LNCaP clone FGC (cell line): ENCODE measurements at regions not wholly inside any gene's neighbourhood (a gene's known extent, or its start where the extent isn't known, plus 50 kb on each side); places are given as distances from the start of the nearest gene placed in this dataset.

Experiments used
- DNase-seq: peaks from one replicate; pipeline ENCODE4 v3.0.0-alpha.2; 2011; ENCODE audit warnings: low read depth
- H3K4me3 ChIP-seq: 2 replicates; pipeline ENCODE4 v1.5.1; 2011; ENCODE audit warnings: mild to moderate bottlenecking, low read depth, low read length, control low read depth
- CTCF ChIP-seq: IDR thresholded peaks from 2 replicates; pipeline ENCODE4 v1.5.1; 2012; ENCODE audit warnings: mild to moderate bottlenecking; ENCODE audit not compliant: control insufficient read depth, insufficient read depth; ENCODE audit errors: extremely low read depth

- TF ChIP-seq CTCF = no peak
- no peak overlapping the region for H3K4me3 ChIP-seq
- DNase-seq = no peak
These were observed 215.7 kb downstream of the TMEM182 start for GRCh38 chr2:102977426-102978090.

GRCh38 chr2:102978091-102978490 lies 216.3 kb downstream of the TMEM182 start:
- no peak overlapping the region for H3K4me3 ChIP-seq
- no peak for DNase-seq
- TF ChIP-seq CTCF = no peak

GRCh38 chr2:102979429-102979828 lies 217.6 kb downstream of the TMEM182 start:
- no peak for DNase-seq
- TF ChIP-seq CTCF = no peak
- H3K4me3 ChIP-seq = no peak overlapping the region

GRCh38 chr2:102983786-102984185 lies 222.0 kb downstream of the TMEM182 start:
- TF ChIP-seq CTCF = no peak
- H3K4me3 ChIP-seq = no peak overlapping the region
- no peak for DNase-seq

- DNase-seq = no peak
- TF ChIP-seq CTCF = no peak
- no peak overlapping the region for H3K4me3 ChIP-seq
These were observed 225.1 kb downstream of the TMEM182 start for GRCh38 chr2:102986826-102987490.

GRCh38 chr2:102992607-102993006 lies 230.8 kb downstream of the TMEM182 start:
- no peak for TF ChIP-seq CTCF
- no peak overlapping the region for H3K4me3 ChIP-seq
- DNase-seq = no peak

- no peak for TF ChIP-seq CTCF
- H3K4me3 ChIP-seq = no peak overlapping the region
- DNase-seq = no peak
These were observed 238.1 kb downstream of the TMEM182 start for GRCh38 chr2:102999958-103000357.
